AG04449 (cell line): ENCODE measurements at regions not wholly inside any gene's neighbourhood (a gene's known extent, or its start where the extent isn't known, plus 50 kb on each side); places are given as distances from the start of the nearest gene placed in this dataset.
A peak's percentile ranks its signal among the peaks of the same experiment; 100 is the strongest.

Experiments used
- CTCF ChIA-PET: fragments of 350-600 bp; formaldehyde crosslinking; extraction: SDS; loops from one replicate; lab custom pipeline; 2021; ENCODE audit warnings: antibody characterized with exemption; lab: Yijun Ruan, JAX
- POLR2A ChIA-PET: fragments of 400-600, 350-600 bp; formaldehyde crosslinking; extraction: SDS; loops from one replicate; lab custom pipeline; 2020; ENCODE audit warnings: antibody characterized with exemption, inconsistent platforms; lab: Yijun Ruan, JAX
- DNase-seq: peaks from one replicate; pipeline ENCODE4 v3.0.0-alpha.2; 2010; ENCODE audit warnings: low read depth, low spot score
- H3K4me3 ChIP-seq: 2 replicates; pipeline ENCODE4 v1.5.1; 2011; ENCODE audit warnings: low read depth, mild to moderate bottlenecking, control low read depth, low read length
- CTCF ChIP-seq: IDR thresholded peaks from one replicate; pipeline ENCODE4 v1.5.1; 2011; ENCODE audit warnings: mild to moderate bottlenecking, moderate library complexity, low read length, control low read depth, inconsistent platforms; ENCODE audit not compliant: insufficient read depth; ENCODE audit errors: missing control alignments

DNA sequence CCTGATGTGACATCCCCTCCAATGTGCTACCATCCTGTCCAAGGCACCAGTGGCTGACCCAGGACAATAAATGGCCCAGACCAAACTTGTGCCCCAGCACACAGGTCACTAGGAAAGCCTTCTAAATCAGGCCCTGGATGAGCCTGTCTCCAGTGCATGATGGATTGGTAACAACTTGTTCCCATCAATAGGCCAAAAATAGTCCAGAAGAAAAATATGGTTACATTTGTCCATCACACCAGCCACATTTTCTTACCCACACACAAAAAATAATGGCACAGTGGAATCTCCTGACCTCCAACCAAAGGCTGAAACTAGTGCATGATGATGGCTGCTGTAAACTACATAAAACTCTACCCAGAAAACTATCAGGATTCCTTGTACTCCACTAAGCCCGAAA lies 228.4 kb downstream of the SPTSSA start:
- TF ChIP-seq CTCF = no peak
- ChIA-PET POLR2A (no interaction called here), CTCF (no interaction called here)
- DNase-seq = no peak
- no peak overlapping the region for H3K4me3 ChIP-seq

GRCh38 chr14:34232790-34233189 lies 229.2 kb downstream of the SPTSSA start:
- POLR2A ChIA-PET = no interaction called here
- no peak for TF ChIP-seq CTCF
- CTCF ChIA-PET = no interaction called here
- no peak for DNase-seq
- no peak overlapping the region for H3K4me3 ChIP-seq

- CTCF ChIA-PET = no interaction called here
- POLR2A ChIA-PET = no interaction called here
- TF ChIP-seq CTCF = no peak
- no peak for DNase-seq
- H3K4me3 ChIP-seq = no peak overlapping the region
These were observed 230.4 kb downstream of the SPTSSA start for GRCh38 chr14:34231626-34232025.

DNA sequence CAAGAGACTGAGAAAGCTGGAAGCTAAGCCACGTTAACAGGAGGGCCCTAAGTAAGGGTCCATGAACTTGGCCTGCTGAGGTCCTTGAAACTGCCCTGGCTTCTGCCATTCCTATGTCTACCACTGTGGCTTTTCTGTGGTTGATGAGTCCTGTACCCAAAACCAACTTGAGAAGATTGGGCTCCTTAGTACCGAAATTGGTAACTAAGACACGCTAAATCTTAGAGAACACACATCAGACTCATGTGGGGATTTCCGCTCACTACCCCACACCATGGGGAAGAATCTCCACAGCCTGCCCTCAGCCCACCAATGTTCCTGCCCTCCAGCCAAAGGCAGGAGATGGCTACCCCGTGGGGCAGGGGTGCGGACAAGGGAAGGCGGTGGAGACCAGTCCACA lies 232.9 kb downstream of the SPTSSA start:
- no peak for TF ChIP-seq CTCF
- DNase-seq = no peak
- ChIA-PET CTCF (interaction anchor here (1.0 to 2.4 kb wide), 8 partner anchors 10 to 1660 kb away, joined by 3 to 10 read pairs (median 4); no protein-coding TSS in a partner anchor), POLR2A (no interaction called here)
- no peak overlapping the region for H3K4me3 ChIP-seq

DNA sequence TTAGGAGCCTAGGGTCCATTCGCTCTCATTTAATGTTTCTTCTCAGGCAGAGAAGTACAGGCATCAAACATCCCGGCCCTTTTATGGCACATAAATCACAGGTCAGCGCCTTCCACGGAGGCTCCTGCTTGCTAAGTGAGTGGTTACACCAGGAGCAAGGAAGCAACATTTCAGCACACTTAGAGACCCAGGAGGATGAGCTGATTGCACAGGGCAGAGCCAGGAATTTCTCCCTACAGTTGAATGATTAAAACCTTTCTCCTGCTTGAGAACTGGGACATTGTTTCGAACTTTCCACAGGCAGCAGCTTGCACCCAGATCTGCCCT lies 233.4 kb downstream of the SPTSSA start:
- no peak overlapping the region for H3K4me3 ChIP-seq
- CTCF ChIA-PET = interaction anchor here (0.7 to 2.4 kb wide), 9 partner anchors 9 to 1659 kb away, joined by 3 to 10 read pairs (median 4); no protein-coding TSS in a partner anchor
- DNase-seq = no peak
- TF ChIP-seq CTCF = no peak
- POLR2A ChIA-PET = no interaction called here

DNA sequence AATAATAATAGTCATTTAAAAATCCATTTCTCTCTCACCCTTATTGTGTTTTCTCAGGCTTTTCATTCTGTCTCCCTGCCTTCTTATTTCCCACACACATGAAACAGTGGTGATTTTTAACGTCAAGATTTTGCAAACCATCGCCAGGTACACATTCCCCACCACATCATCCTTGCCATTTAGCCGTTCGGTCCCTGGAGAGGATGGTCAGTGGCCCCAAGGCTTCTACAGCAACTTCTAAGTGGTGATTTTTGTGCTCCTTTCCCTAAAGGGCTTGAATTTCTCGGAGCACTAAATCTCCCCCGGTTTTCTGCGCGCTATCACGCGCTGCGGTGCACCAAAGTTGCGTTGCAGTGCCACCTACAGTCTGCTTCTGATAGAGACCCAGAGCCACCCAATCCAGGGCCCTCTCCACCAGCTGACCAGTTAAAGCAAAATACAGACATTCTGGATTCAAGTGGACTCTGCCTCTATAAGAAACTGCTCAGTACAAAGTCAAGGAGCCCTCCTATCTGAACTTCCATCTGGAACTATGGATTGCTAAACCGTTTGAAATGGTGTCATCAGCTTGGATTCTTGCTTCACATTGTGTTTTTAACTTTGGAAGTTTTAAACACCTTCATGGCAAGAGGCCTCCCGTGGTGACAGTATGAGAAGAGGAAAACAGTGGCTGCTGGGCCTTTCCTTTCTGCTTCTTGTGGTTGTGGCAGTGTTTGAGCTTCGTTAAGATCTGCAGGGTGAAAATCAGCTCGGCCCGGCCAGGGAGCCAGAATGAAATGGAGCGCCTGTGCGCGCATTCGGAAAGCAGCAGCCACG lies 234.0 kb downstream of the SPTSSA start:
- ChIA-PET POLR2A (no interaction called here), CTCF (interaction anchor here (0.7 to 2.4 kb wide), 9 partner anchors 9 to 1659 kb away, joined by 3 to 10 read pairs (median 4); no protein-coding TSS in a partner anchor)
- no peak for DNase-seq
- no peak overlapping the region; the same call in 1 of the 2 replicates for H3K4me3 ChIP-seq
- peak; percentile 72 for TF ChIP-seq CTCF
